GM19238 (cell line): ENCODE measurements at regions not wholly inside any gene's neighbourhood (a gene's known extent, or its start where the extent isn't known, plus 50 kb on each side); places are given as distances from the start of the nearest gene placed in this dataset.

Source experiments
- DNase-seq: peaks from one replicate; pipeline ENCODE4 v3.0.0; 2011; ENCODE audit warnings: low spot score; ENCODE audit not compliant: insufficient read length

DNA sequence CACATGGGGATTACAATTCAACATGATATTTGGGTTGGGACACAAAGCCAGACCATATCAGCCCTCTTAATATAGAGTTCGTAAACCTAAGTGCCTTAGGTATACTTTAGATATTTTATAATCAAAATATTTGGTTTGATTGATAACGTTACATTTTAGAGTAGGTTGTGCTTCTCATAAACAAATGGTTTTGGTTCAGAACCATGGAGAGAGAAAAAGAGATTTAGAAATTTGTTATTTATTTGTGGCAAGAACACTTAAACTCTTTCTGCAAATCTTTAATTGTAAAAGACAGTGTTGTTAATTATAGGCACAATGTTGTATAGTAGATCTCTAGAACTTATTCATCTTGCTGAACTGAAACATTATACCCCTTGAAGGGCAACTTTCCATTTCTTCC is 298.8 kb downstream of the TENT4A start:
- DNase-seq = no peak

DNA sequence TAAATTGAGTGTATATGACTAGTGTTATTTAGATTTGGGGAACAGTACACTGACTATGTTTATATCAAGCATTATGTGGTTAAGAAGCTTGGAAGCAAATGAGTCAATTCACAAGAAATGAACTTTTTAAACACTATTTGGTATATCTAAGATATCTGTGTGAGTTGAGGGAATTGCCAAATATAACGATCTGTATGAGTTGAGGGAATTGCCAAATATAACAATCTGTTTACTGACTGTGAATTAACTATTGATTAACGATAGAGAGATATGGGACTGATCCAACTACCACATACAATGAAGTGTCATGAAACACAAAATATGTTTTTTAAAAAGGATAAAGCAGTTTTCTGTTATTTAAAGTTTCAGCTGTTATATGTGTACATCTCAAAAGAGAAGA is 301.4 kb downstream of the TENT4A start:
- DNase-seq = no peak

DNA sequence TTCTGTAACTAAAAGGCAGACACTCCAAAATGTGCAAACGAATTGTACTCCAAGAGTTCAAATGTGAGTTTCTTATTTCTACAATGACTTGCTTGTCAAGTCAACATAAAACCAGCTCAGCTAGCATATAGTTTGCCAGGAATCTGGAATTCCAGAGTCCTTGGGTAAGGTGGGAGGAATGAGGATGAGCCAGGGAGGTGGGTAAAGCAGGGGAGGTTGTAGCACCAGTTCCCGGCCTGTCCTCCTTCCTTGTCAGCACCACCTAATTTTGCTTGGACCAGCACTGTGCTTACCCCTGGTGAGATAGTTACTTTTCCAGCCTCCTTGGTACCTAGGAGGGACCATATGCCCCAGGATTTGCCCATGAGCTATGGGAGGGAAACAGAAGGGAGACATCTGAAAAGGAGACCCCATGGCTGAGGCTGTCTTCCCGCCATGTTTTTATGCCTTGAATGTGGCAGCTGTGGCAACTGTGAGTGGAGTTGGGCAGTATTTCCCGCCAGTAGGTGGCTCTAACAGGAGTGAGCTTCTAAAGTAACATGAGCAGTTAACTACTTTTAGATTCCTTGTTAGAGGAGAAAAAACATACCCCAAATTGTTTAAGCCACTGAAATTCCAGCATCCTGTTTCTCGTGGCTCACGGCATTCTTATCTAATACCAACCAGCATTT is 302.5 kb downstream of the TENT4A start:
- DNase-seq = no peak

GRCh38 chr5:7016999-7017747 is 303.9 kb downstream of the TENT4A start:
- no peak for DNase-seq

- no peak for DNase-seq
Measured at GRCh38 chr5:7018198-7018597, 305.0 kb downstream of the TENT4A start.

GRCh38 chr5:7018601-7019000 is 305.4 kb downstream of the TENT4A start:
- no peak for DNase-seq

- DNase-seq = no peak
Measured at GRCh38 chr5:7036192-7036835, 323.1 kb downstream of the TENT4A start.

DNA sequence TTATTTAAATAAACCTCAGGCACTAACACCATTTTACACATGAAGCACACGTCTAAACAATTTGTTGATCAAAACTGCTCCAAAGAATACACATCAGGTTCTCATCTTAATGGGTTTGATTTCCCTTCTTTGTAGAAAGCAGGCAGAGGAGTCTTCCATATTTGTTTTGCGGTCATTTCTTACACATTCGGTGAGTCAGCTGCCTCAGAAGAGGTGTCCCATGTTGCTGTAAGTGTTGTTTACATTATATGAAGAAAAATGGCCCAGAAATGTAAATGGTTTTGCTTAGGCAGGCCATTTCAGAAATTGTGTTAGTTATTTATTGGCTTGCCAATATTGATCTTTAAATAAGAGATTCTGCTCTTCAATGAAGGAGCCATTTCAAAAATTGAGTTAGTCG is 325.8 kb downstream of the TENT4A start:
- DNase-seq = no peak

DNA sequence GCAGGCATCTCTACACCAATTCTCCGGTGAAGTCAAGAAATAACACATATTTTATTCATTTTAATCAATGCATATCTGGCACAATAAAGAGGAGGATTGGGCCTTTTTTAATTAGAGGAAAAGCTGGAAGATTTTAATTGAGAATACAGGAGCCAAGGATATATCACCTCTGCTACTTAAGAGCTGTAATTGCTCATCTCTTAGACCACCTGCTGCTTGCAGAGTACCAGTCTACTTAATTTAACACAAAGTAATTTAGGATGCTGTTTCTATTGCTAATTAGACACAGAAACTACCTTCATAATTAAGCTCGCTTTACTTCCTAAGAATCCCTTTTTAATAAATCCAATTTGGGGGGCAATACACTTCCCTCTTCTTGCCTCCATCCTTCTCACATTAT is 326.9 kb downstream of the TENT4A start:
- no peak for DNase-seq

DNA sequence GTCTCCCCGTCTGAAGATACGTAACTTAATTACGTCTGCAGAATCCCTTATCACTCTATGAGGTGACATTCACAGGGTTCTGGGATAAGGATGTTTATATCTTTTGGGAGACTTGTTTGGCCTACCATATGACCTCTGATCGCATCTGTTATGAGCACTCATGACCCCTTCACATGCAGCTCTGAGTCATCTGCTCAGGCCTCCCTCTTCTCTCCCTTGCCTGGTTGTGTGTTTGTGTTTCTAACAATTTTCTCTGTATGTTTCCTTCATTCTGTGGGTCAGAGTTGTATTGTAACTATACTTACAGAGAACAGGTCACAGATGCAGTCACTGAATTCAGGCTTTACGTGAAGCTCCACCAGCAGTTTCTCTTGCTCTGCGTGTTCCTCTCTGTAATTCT is 330.6 kb downstream of the TENT4A start:
- no peak for DNase-seq

GRCh38 chr5:7047511-7048261 is 334.5 kb downstream of the TENT4A start:
- DNase-seq = no peak

- no peak for DNase-seq
Measured at GRCh38 chr5:7050986-7051385, 337.8 kb downstream of the TENT4A start.

DNA sequence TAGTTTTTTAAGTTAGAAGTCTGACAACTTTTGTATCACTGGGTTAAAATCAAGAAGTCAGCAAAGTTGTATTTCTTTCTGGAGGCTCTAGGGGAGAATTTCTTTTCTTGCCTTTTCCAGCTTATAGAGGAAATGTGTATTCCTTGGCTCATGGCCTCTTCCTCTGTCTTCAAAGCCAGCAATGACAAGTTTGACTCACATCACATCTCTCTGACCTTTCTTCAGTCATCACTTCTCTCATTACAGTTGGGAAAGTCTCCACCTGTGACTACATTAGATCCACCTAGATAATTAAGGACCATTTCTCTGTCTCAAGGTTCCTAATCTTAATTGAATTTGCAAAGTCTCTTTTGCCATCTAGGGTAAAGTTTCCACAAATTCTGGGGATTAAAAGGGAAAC is 339.9 kb downstream of the TENT4A start:
- DNase-seq = no peak

- no peak for DNase-seq
Measured at GRCh38 chr5:7053528-7054209, 340.4 kb downstream of the TENT4A start.

- no peak for DNase-seq
Measured at GRCh38 chr5:7066471-7067235, 329.3 kb upstream of the ADCY2 start.

DNA sequence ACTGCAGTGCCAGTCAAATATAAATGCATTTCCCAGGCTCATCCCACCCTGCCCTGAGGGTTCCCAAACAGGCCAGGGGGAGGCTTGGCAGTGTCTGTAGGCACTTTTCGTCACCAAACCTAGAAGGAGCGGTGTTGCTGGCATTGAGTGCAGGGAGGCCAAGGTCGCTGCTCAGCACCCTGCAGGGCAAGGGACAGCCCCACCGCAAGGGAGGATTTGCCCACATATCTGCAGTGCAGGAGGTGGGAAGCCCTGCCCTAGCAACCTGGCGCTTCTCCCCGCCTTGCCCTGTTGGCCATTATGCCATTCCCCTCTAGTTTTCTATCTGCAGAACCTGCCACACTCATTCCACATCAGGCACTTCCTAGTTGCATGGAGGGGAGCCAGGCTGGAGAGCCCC is 327.8 kb upstream of the ADCY2 start:
- no peak for DNase-seq

- DNase-seq = no peak
Measured at GRCh38 chr5:7068899-7069298, 327.0 kb upstream of the ADCY2 start.

- DNase-seq = no peak
Measured at GRCh38 chr5:7072188-7072587, 323.8 kb upstream of the ADCY2 start.

- no peak for DNase-seq
Measured at GRCh38 chr5:7073666-7074065, 322.3 kb upstream of the ADCY2 start.

DNA sequence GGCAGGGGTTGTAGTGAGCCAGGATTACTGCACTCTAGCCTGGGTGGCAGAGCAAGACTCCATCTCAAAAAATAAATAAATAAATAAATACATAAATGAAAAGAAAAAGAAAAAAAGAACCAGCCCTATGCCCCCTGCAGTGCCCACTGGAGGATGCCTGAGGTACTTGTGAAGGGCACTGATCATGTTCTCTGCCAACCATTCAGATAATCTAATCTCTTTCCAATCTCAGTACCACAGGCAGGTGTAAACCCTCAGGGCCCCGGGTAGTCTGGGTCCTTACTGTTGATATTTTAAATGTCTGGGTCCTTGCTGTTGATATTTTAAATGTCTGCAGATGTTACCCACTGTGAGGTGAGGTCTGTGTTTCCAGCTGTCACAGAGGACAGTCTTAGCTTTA is 321.8 kb upstream of the ADCY2 start:
- DNase-seq = no peak

DNA sequence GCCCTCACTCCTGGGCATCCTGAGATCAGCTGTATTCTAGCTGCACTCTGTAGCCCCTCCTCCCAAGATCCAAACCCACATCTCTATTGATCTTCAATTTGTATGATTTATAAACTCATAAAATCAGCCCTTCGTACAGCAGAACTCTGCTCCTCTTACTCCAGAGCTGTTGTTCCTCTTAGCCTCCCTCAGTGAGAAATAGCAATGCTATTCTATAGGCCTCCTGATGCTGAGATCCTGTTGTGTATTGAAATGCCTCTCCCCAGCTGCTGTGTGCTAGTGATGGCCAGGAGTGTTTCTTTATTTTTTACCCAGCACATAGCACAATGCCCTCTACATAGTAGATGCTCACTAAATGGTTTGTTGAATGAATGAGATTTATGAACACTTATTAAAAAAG is 320.5 kb upstream of the ADCY2 start:
- no peak for DNase-seq
